Prostate gland (tissue), 2 donors: ENCODE measurements at regions not wholly inside any gene's neighbourhood (a gene's known extent, or its start where the extent isn't known, plus 50 kb on each side); places are given as distances from the start of the nearest gene placed in this dataset.

ENCODE experiments used
- CTCF ChIP-seq, 4 experiments: fragments of 200-600 bp in 2 of 4; fragments of 450-650 bp in 2 of 4; sonication (generic) in 2 of 4; IDR thresholded peaks; 1 replicate in 3 of 4; 2 replicates in 1 of 4; pipeline ENCODE4 v1.5.1; 2016 to 2019; ENCODE audit warnings: antibody characterized with exemption in 4 of 4, mild to moderate bottlenecking in 2 of 4, moderate library complexity in 2 of 4
- POLR2A ChIP-seq: fragments of 450-650 bp; IDR thresholded peaks from one replicate; pipeline ENCODE4 v1.6.1; 2016; ENCODE audit warnings: antibody characterized with exemption, mild to moderate bottlenecking
- POLR2AphosphoS5 ChIP-seq: sonication (generic); formaldehyde crosslinking; IDR thresholded peaks from one replicate; pipeline ENCODE4 v1.6.1; 2017; ENCODE audit warnings: antibody characterized with exemption

DNA sequence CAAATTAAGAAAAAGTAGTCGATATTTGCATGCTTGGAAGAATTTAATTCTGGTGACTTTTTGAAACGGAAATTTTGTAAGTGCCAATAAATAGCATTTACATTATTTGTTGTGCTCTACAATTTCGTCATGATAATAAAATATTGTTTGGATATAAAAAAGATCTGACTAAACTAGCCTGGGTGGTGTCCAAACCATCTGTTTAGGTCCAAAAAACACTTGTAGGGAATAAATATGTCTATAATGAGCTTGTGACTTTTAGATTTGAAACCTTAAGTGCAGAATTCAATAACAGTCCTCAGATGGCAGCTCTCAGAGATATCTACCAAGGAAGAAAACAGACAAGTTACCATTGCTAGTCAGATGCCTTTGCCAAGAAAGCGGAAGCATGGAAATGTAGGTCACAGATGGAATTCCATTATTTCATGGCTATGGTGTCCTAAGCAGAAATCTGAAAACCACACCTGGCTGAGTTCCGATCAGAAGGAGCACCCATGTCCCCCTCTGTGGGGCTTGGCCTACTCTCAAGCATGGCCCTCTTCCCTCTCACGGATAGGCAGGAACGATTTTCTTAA, 731.1 kb downstream of the RNF144A start:
- TF ChIP-seq CTCF (IDR thresholded peaks at IDR 0.05) (no peak), POLR2AphosphoS5 (no peak), POLR2A (no peak)
